HG02610 (cell line): ENCODE measurements at regions not wholly inside any gene's neighbourhood (a gene's known extent, or its start where the extent isn't known, plus 50 kb on each side); places are given as distances from the start of the nearest gene placed in this dataset.
"Not testable (repeated sequence)": the region's sequence is repeated elsewhere in the genome, so short reads cannot be mapped to it uniquely, and the experiment has no call there.

ENCODE experiments used
- ATAC-seq: cut with Tn5 transposase; IDR thresholded peaks from one replicate; pipeline ENCODE4 v1.9.1; 2021; ENCODE audit warnings: mild to moderate bottlenecking, moderate library complexity; ENCODE audit not compliant: unreplicated experiment

GRCh38 chr16:51237861-51238378 lies 86.8 kb upstream of the SALL1 start:
- no peak for ATAC-seq

GRCh38 chr16:51237207-51237606 lies 86.1 kb upstream of the SALL1 start:
- no peak for ATAC-seq

DNA sequence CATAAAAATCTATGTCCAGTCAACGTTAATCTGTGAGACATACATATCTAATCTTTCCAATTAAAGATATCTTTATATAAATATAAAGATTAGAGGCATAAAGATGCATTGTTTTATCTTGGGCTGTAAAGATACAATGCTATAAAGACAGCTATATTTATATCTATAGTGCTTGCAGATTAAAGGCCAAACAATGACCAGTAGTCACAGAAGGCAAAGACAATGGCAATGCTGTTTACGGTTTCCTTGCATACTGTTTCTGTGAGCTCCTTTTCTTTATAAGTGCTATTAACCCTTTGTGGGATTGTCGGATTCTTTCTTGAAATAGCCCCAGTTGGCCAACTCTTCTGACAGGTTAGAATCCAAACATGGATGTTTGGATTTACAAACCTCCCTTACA lies 85.5 kb upstream of the SALL1 start:
- ATAC-seq = no peak

DNA sequence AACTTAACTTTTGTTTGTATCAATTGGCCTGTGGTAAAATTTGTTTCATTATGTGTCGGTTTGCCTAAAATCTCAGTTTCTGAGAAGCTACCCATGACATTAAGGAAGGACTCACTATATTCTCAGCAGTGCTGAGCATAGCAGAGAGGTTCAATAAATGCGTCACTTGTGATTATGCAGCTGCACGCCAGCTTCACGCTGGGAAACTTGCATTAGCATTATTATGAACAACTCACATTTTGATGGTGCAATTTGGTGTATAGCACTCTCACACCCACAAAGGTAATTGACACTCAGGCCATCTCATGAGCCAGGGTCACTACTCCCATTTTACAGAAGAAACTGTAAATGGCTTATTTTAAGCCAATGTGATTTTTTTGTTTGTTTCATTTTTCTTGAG lies 80.6 kb upstream of the SALL1 start:
- ATAC-seq = no peak

DNA sequence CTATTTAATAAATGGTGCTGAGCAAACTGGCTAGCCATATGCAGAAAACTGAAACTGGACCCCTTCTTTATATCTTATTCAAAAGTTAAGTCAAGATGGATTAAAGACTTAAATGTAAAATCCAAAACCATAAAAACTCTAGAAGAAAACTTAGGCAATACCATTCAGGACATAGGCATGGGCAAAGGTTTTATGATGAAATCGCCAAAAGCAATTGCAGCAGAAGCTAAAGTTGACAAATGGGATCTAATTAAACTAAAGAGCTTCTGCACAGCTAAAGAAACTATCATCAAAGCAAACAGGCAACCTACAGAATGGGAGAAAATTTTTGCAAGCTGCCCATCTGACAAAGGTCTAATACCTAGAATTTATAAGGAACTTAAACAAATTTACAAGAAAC lies 79.0 kb upstream of the SALL1 start:
- ATAC-seq = not testable (repeated sequence)

DNA sequence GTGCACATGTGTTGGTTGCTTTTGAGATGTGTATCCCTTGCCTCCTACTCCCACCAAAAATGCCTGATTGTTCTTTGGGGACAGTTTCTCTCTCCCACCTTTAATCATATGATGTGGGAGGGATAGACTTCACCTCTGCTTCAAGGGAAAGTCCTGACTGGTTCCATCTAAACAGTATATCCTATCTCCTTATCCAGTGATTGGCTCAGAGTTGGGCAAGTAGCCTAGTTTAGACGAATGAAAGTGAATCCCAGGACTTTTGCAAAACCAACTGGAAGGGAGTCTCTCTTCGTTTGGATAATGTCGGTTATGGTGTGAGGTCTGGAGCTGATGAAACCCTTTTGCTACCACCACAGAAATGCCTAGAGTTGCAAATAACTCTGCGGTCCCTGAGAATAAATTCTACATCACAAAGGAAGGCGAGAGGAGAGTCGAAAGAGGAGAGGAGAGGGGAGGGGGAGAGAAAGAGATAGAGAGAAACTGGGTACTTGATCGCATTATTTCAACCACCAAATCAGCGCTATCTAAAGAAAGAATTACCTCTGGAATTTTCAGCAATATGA lies 77.1 kb upstream of the SALL1 start:
- no peak for ATAC-seq

DNA sequence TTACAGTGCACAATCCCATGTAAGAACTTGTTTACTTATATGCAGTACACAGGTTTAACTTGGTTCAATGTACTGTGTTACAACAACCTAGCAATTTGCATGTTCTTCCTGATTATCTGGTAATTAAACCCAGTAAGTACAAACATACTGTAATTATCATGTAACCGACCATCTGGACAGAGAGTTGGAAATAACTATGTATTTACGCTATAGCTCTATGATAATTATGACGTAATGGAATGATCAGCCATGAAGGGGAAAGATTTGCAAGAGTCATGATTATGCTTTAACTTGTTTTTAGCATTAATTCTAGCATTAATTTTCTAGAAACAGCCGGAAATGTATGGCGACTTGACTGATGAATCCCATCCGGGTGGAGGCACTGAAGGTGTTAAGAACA lies 74.8 kb upstream of the SALL1 start:
- no peak for ATAC-seq

GRCh38 chr16:51224317-51224716 lies 73.2 kb upstream of the SALL1 start:
- ATAC-seq = no peak

DNA sequence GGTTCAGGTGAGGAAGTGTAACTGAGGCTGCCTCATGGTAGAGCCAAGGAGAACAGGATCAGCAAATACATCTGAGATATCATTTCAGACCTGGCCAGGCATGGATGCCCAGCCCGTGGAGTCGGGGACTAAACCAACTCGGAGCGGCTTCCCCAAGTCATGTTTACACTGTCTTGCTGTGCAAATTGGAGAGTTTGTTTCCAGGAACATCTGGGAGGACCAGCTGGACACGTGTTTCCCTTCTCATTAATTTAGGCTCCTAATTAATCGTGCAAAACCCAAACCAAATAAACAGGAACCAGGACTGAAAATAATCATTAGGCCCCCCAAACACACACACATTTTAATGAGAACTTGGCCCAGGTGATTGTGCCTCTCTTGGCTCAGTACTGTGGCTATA lies 70.9 kb upstream of the SALL1 start:
- no peak for ATAC-seq

DNA sequence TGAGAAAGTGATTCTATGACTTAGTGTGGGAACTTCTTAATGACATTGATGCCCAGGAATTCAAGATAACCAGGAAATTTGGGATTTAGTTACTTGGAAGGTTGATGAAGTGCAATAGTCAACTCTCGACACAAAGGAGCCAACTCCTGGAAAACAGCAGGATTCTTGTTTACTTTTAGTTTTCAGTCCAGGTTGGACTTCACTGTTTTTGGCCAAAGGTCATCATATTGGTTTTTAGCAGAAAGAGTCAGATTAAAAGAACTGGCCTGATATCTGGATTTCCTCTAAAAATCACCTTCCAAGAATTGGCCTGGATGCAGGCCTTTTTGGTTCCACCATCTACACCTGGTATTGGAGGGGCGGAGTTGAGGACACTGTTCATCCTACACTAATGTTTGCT lies 60.1 kb upstream of the SALL1 start:
- ATAC-seq = no peak

DNA sequence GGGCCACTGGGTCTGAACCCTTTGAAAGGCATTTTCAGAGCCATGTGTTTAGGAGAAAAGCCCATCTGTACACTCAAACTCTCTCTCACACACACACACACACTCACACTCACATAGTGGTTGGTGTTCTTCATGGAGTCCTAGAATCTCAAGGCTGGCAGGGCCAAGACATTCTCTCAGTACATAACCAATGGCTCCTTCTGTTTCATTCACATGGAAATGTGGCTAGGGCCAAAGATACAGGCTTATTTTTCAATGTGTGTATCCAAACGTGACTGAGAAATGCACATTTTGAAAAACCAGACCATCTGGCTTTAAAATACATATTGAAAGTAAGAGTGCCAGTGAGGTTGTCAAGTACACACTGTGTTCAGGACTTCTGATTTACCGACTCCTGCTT lies 59.0 kb upstream of the SALL1 start:
- ATAC-seq = no peak

DNA sequence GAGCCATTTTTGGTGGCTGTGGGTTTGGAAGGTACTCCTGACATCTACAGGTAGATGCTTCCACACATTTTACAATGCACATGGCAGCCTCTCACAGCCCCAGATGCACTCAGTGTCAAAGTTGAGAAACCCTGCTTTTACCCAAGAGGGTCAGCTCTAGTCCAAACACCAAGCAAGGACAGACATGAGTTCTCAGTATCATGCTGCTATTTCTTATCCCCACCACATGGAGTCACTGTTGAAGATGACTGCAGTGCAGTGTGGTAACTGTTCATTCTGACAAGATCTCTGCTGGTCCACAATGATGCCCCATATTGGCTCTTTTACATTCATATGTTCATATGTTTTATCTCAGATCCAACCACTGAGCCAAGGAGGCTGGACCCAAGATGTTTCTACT lies 50.5 kb upstream of the SALL1 start:
- no peak for ATAC-seq
